Ureter (tissue), 1 donor: ENCODE measurements at regions not wholly inside any gene's neighbourhood (a gene's known extent, or its start where the extent isn't known, plus 50 kb on each side); places are given as distances from the start of the nearest gene placed in this dataset.
"Not testable (repeated sequence)": the region's sequence is repeated elsewhere in the genome, so short reads cannot be mapped to it uniquely, and the experiment has no call there.

Experiments
- DNase-seq: peaks from one replicate; pipeline ENCODE4 v3.0.0-alpha.2; 2020; ENCODE audit warnings: low spot score
- donor health status: DM: yes; HTN: yes; CAD: no.

DNA sequence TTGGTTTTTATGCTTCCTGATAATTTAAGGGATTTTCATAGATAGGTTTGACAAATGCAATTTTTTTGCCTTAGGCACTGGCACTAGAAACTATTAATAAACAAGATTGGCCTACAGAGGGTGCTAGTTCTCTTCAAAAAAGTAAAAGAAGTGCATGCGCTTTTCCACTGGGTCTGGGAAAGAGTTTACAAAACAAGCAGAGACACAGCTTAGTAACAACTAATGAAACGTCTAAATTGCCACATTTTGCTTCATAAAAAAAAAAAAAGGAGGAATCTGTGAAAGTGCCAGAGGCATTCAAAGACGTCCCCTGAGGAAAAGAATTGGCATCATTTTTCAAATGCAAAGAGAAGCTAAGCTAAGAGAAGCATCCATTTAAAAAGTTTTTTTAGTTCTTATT lies 58.3 kb upstream of the EEA1 start:
- no peak for DNase-seq

DNA sequence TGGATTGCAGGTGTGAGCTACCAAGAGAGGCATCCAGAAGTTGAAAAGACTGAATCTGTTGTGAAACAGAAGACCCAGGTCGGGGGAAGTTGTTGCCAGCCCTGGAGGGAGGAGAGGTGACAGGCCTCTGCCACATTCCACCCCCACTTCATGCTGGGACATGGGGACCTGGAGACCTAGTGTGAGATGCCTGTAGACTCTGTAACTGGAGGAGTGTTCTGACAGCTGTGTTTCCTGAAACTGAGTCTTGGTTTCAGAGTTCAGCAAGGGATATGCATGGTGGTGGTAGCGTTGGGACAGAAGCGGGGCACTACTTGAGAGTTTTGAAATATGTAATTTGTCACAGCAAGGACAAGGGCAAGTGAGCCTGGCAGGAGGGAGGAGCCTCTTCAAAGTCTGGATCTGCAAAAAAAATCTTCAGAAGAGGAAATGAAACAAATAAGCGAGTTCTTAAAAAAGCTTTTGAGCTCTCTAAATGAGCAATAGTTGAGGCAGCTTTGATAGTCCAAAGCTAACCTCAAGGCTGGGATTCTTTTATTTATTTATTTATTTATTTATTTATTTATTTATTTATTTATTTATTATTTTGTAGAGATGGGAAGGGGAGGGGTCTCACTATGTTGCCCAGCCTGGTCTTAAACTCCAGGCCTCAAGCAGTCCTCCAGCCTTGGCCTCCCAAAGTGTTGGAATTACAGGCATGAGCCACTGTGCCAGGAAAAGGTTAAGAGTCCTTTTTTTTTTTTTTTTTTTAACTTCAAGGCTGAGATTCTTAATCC lies 58.9 kb upstream of the EEA1 start:
- peak; percentile 44 for DNase-seq

DNA sequence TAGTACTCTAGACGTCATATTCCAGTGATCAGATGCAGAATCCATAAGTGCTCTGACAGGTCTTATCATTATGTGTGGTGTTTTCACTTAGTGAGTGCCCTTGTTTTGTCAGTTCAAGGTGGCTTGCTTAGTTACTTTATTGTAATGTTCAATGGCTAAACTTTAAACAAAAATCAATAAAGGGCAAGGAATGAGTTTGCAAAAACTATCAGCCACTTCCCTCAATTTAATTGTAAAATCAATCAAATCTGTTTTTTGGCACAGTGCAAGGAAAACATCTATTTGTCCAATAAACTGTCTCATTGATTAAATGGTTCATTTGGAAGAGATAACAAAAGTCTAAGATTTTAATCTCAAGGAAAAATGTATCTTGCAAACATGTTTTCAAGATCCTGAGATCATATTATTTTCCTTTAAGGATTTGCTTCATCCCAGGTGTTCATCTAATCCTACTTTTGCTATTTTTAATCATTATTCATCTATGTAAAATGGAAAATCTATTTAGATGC lies 59.6 kb upstream of the EEA1 start:
- DNase-seq, result no peak

DNA sequence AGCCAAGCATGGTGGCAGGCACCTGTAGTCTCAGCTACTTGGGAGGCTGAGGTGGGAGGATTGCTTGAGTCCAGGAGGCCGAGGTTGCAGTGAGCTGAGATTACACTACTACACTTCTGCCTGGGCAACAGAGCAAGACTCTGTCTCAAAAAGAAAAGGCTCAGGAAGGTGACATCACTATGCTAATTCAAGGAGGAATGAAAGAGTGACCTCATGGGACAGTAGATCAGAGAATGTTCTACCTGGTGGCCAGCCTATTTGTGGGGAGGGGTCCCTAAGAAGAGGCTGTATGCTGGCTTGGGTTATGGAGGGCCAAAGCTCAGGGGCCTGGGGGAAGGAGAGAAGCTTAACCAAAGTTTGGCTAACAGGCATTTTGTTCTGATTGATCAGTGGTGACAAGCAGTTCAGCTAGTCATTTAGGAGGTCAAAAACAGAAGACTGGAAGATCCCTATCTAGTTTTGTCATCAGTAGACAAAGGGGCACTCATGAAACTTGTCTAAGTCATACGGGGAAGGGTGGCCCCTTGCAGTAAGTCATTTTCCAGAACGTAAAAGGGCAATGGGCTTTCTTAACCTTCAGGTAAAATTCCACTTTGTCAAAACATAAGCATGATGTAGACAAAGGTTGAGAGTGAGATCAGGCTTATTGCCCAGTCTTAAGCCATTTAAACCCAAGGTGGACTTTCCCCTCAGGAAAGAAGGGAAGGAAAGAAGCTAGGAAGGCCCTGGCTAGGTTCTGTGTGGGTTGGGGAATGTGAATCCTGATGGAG lies 60.8 kb upstream of the EEA1 start:
- no peak for DNase-seq

DNA sequence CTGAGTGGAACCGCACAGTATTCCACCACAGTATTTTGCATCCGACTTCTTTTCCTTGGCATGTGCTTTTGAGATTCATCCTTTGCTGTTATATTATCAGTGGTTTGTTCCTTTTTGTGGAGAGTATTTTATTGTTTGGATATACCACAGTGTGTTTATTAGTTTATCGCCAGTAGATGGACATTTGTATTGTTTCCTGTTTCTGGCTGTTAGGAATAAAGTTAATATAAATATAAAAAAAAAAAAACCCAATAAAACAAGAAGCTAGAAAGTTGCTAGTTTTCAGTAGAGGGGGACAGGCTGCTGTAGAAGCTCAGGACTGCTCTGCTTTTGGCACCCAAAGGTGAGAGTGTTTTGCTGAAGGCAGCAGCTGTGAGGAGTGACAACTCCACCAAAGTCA lies 62.0 kb upstream of the EEA1 start:
- DNase-seq, result no peak

DNA sequence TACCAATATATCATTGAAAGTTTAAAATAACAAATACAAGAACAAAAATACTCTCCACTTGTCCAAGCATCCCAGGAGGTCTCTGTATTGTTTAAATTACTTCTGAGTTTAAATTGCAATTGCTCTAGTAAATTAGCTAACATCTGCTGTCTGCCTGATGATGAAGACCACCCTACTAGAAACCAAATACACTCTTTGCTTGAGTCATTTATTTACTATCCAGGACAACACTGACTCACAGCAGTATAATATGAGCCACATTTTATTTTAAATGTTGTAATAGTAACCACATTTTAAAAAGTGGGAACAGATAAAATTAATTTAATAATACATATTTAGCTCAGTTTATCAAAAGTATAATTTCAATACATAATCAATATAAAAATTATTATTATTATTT lies 62.9 kb upstream of the EEA1 start:
- DNase-seq, result no peak

DNA sequence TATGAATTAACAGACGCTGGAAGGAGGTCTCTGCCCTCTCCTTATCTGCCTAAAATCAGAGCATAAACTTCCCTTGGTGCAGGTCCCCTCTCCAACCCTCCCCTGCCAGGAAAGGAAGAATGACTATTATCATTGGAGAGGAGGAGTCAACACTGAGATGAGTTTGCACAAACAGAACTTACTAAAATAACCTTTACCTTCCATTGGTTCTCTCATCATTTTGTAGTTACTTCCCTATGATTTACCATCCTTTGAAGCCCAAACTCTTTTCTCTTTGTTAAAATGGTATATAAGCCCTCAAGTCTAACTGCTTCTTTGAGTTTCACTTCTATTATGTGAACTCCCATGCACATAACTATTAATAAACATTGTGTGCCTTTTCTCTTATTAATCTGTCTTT lies 64.2 kb upstream of the EEA1 start:
- no peak for DNase-seq

DNA sequence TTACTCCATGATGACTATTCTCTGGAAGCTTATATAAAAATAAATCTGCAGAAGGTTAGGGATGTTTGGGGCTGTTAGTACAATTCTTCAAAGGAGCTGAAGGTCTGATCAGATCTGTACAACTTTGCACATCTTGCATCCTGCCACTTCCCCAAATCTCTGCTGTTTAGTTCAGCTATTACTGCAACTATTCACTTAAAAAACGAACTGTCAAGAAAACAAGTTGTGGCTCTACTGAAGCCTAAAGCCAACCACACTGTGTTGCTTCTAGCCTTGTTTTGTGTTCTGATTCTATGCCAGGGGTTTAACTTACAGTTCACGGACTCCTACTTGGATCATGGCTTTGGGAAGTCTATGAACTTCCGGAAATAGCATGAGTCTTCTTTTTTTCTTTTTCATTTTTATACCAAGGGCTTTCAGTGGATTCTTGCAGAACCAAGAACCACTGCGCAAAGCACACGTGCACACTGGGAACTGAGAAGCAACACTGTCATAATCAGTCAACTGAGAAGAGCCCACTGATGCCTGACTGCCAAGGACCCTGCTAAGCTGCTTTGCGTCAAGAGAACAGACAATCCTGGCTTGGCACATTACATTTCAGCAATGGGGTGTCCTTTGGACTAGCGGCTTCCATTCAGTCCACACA lies 66.3 kb upstream of the EEA1 start:
- no peak for DNase-seq

DNA sequence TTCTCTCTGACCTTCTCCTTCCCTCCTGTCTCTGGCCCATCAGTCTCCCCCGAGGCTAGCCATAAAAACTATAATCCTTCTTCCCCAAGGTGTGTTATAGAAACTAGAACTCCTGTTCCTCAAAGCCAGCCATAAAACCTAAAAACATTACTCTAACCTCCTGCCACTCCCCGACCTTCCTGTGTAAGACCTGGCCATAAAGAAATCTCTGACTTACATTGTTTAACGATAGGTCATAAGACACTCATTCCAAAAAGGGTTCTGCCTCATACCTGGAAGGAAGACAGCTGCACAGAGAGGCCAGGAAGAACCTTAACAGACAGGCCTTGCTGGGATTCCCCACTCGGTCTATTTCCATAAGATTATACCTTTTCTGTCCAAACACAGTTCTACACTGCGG lies 70.9 kb upstream of the EEA1 start:
- DNase-seq, result no peak

DNA sequence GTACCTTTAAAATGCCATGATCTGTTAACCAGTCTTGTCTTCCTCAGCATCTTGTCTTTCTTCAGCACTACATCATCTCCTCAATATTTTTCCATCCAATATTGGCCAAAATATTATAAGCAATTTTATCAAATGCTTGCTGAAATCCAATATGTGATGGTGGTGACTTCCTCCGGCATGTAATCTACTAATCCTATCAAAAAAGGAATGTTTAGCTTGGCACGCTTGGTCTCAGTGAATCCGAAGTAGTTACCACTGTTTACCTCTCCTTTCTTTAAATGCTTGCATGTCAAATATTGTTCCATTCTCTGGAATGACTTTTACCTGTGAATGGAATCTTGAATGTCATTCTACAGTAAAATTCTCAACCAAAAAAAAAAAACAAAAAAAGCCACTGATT lies 72.3 kb upstream of the EEA1 start:
- no peak for DNase-seq

DNA sequence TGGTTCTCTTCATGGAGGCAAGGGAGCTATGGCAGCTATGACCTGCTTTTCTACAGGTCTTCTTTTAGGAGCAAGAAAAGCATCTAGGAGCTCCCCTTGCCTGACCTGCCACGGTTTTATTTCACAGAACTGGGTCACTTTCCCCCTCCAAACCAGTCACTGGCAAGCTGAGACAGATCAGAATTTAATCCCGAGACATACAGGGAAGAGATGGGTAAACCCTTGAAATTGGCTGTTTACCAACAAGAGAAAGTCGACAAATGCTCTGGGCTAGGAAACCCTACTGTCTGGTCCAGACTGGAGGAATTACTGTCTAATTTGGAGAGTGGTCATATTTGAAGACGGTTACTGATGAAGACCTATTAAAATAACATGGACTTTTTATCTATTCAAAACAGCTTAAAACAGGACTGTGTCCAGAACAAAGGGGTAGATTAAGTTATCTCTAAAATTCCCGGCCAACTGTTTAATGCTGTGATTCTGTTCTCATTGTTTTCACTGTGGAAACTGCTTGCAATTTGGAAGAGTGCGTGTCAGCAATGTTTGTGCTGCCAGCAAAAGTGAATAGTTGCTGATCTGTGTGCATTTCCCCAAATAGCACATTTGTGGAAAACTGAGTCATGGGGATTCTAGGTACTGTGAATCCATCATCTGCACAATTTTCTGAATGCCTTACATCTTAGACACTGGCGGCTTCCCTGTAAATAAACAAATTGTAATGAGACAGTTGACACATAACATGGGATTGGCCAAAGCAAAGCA lies 73.4 kb upstream of the EEA1 start:
- no peak for DNase-seq

DNA sequence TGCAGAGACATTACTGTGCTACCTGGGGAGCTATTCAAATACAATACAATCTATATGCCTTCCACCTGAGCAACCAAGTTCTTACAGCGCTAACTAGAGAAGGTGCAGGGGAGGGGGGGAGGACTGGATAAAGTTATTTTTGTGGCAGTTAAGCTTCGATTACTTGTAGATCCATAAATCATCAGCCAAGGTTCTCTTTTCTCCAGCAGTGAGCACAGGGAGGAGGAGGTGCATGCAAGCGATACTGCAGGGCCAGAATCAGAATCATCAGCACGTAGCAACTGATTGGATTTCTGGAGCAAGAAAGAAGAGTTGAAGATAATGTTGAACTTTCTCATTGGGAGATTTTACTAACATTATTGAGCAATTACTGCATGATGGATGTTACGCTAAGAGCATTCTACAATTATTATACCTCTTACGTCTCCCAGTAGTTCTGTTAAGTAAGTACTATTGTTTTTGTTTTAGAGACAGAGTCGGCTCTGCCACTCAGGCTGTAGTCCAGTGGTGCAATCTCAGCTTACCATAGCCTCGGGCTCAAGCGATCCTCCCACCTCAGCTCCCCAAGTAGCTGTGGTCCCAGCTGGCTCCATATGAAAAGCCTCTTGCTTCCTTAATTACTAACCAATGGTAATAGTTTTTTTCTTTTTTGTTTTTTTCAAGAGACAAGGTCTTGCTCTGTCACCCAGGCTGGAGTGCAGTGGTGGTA lies 74.6 kb upstream of the EEA1 start:
- no peak for DNase-seq

DNA sequence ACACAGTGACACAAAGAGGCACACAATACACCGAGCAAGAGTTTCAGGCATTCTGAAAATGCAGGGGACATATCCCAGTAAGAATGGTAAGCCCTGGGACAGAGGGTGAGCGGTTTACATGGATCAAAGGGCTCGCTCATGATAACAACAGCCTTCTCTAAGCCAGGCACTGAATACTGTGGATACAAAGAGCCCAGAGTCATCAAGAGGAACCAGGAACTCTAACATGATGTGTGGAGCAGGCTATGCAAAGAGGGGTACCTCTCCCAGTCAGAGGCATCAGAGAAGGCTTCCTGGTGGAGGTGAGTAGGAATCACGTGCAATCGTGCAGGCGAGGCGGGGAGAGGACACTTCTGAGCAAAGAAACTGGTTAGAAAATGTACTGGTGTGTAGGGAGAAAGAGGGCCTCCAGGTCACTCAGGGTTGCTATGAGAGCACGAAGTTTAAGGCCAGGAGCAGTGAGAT lies 76.9 kb upstream of the EEA1 start:
- no peak for DNase-seq

DNA sequence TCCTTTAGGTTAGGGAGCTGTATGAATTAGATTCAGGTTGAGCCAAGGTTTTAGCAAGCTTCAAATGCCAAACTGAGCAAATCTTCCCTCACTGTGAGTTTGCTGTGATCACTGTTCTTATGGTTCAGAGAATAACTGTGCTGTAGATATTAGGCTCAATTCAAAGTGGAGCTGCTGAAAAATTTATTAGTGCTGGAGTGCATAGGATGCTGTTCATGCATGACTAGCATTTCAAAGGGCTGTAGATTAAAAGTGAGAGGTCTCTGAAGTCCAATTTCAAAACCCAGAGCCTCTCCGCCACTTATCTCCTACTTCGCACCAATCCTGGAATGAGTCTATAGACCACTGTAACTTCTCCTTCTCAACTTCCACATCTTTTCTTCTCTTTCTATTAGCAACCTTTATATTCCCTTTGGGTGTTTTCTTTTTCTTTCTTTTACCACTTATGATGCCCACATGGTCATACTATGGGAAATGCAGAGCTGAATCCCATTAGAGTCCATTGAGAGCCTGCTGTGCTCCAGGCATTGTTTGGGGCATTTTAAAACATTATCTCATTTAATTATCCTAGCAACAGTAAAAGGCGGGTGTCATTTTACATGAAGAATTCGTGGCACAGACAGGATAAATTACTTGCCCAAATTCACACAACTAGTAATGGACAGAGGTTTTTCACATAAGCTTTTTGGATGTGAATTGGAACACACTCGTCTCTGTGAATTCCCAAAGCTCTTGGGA lies 77.5 kb upstream of the EEA1 start:
- no peak for DNase-seq

DNA sequence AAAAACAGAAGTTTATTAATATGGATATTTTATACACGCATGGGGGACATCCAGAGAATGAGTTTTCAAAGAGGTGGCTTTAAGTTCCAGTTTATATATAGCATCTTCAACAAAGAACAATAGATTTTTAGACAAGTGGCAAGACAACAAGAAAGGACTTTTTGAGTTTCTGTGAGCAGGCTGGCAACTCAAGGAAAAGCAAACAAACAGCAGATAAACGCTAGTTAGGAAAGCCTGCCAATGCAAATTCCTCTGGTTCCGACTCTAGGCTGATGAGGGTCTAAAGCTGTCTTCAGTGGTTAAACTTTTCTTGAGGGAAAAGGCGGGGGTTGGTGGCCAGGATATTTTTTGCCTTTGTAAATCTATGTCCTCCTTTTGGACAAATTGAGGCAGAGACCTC lies 78.4 kb upstream of the EEA1 start:
- DNase-seq, result no peak

DNA sequence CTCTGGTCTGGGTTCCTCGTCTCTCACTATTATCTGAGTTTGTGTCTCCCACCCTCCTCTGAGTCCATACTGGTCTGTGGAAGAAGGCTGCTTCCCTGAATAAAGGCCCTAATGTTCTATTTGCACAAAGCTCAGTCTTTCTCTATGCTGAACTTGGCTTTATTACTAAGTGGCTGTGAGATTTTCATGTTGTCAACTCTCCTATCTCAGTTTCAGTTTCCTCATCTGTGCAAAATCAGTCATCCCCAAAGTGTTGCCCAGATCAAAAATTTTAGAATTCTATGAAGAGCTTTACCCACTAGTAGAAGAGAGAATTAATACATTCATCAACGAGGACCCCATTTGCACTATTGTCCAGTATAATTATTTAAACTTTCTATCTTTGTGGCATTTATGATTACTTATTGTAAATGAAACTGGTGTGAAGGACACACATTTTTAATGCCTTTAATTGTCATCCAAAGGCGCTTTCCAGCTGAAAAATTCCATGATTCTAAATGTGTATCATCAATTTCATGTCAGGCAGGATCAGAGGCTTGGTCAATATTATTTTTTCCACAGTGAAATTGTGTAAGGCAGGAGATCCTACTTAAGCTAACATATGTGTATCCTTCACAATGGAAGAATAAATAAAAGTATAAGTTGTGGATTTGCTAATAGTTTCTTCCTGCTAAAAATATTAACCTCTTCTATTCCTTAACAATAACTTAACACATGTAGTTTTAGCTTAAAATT lies 79.1 kb upstream of the EEA1 start:
- DNase-seq, result no peak

DNA sequence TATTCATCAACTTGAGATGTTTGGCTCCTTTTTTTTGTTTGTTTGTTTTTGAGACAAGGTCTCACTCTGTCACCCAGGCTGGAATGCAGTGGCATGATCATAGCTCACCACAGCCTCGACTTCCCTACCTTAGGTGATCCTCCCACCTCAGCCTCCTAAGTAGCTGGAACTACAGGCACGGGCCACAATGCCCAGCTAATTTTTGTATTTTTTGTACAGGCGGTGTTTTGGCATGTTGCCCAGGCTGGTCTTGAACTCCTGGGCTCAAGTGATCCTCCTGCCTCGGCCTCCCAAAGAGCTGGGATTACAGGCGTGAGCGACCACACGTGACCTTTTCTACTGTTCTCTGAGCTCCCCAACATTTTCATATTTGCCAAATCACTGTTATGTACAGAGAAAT lies 79.8 kb upstream of the EEA1 start:
- DNase-seq, result not testable (repeated sequence)

DNA sequence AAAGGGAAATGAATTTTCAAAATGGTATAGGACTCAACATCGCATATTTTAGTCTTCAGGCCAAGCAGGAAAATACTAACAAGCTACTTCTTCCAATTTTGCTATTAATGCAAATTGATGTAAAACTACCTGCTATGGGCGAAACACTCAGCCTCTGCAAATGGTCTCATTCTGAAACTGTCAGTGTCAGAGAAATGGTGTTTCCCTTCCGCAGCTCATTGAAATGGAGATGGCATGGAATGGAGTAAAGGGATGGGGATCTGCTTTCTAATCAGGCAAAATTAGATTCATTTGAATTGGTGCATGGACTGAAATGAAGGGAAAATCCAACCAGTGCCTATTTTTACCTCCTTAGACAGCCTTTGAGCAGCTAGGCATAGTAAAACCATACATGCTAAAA lies 80.4 kb upstream of the EEA1 start:
- DNase-seq, result no peak

DNA sequence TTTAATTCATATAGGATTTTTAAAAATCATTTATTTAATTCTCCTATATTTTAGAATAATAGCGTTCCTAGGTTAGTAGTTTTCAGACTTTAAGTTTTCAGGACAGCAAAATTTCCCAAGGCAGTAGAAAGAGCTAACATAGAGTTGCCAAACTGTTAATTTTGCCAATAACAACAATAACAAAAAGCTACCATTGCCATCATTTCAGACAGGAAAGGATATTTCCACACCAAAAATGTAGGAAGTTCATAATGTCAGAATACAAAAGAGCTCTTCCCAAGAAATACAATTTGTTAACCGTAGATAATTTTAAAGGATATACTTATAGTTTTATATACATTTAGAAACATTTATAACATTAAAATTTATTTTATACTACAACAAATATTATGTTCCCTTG lies 81.4 kb upstream of the EEA1 start:
- no peak for DNase-seq

DNA sequence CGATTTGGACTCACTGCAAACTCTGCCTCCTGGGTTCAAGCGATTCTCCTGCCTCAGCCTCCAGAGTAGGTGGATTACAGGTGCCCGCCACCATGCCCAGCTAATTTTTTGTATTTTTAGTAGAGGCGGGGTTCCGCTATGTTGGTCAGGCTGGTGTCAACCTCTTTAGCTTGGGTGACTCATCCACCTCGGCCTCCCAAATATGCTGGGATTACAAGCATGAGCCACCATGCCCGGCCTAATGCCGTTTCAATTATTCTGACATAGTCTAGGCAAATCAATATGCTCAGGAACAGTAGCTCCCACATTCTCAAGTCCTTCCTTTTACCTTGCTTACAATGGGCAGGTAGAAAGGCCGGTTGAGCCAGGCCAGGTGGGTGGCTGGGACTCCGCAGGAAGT lies 82.0 kb upstream of the EEA1 start:
- no peak for DNase-seq
